Caco-2 (cell line): ENCODE measurements at regions not wholly inside any gene's neighbourhood (a gene's known extent, or its start where the extent isn't known, plus 50 kb on each side); places are given as distances from the start of the nearest gene placed in this dataset.
A peak's percentile ranks its signal among the peaks of the same experiment; 100 is the strongest.

Source experiments
- BruUV-seq: library from RNA; stranded (reverse); fragments of 400-500 nt; replicated peaks from 2 replicates; lab custom pipeline; 2021; lab: Mats Ljungman, UMichigan
- CTCF ChIA-PET: fragments of 300-600 bp; sonication (Branson Sonifier 250); formaldehyde crosslinking; loops from one replicate; lab custom pipeline; 2022; ENCODE audit warnings: antibody characterized with exemption; lab: Charles Lee
- POLR2A ChIA-PET: fragments of 300-600 bp; sonication (Branson Sonifier 250); formaldehyde crosslinking; loops from one replicate; lab custom pipeline; 2022; ENCODE audit warnings: antibody characterized with exemption; lab: Charles Lee
- DNase-seq, 2 experiments: peaks; one replicate each; pipeline versions ENCODE4 v3.0.0 to v3.0.0-alpha.2; 2020 to 2022
- H3K27me3 ChIP-seq: replicated peaks from 2 replicates; pipeline ENCODE4 v1.6.0; 2011; ENCODE audit warnings: low read length; ENCODE audit not compliant: control insufficient read depth, insufficient read depth
- H3K36me3 ChIP-seq: 2 replicates; pipeline ENCODE4 v1.5.1; 2011; ENCODE audit warnings: low read length; ENCODE audit not compliant: control insufficient read depth, insufficient read depth
- H3K4me1 ChIP-seq: fragments of 250-450 bp; sonication (Bioruptor Pico); 2 replicates; pipeline ENCODE4 v1.5.1; 2020; ENCODE audit warnings: mild to moderate bottlenecking
- H3K4me3 ChIP-seq: 2 replicates; pipeline ENCODE4 v1.5.1; 2011; ENCODE audit warnings: low read depth, mild to moderate bottlenecking, control low read depth, low read length
- H3K9me3 ChIP-seq: fragments of 250-450 bp; sonication (Bioruptor Pico); 2 replicates; pipeline ENCODE4 v1.5.1; 2020; ENCODE audit warnings: mild to moderate bottlenecking, moderate library complexity
- H3K27ac Mint-ChIP-seq: one replicate; pipeline ENCODE4 v1.8.0; 2022; ENCODE audit warnings: mixed read lengths; ENCODE audit not compliant: unreplicated experiment
- H3K27me3 Mint-ChIP-seq: one replicate; pipeline ENCODE4 v1.8.0; 2022; ENCODE audit warnings: mixed read lengths; ENCODE audit not compliant: insufficient read depth, unreplicated experiment
- H3K36me3 Mint-ChIP-seq: one replicate; pipeline ENCODE4 v1.8.0; 2022; ENCODE audit warnings: mild to moderate bottlenecking, mixed read lengths; ENCODE audit not compliant: insufficient read depth, unreplicated experiment
- H3K4me1 Mint-ChIP-seq: one replicate; pipeline ENCODE4 v1.8.0; 2022; ENCODE audit warnings: low read depth, mixed read lengths; ENCODE audit not compliant: unreplicated experiment
- H3K4me3 Mint-ChIP-seq: one replicate; pipeline ENCODE4 v1.8.0; 2022; ENCODE audit warnings: mild to moderate bottlenecking, moderate library complexity, mixed read lengths; ENCODE audit not compliant: unreplicated experiment
- H3K9me3 Mint-ChIP-seq: one replicate; pipeline ENCODE4 v1.8.0; 2022; ENCODE audit warnings: mixed read lengths; ENCODE audit not compliant: unreplicated experiment
- CTCF ChIP-seq, 2 experiments: fragments of 200-600 bp in 1 of 2; IDR thresholded peaks; 1 replicate in 1 of 2; 2 replicates in 1 of 2; pipeline versions ENCODE4 v1.5.1 to v1.8.0; 2011 to 2022; ENCODE audit warnings: antibody characterized with exemption in 1 of 2, control low read depth in 1 of 2, inconsistent platforms in 1 of 2, low read depth in 1 of 2, low read length in 1 of 2, mild to moderate bottlenecking in 1 of 2, moderate library complexity in 1 of 2; ENCODE audit not compliant: insufficient read depth in 1 of 2, severe bottlenecking in 1 of 2, unreplicated experiment in 1 of 2
- intact Hi-C: fragments of 100-400 bp; cut with micrococcal nuclease; formaldehyde crosslinking; loops from one replicate; pipeline ENCODE4 v1.10.0; 2022; ENCODE audit not compliant: unreplicated experiment

DNA sequence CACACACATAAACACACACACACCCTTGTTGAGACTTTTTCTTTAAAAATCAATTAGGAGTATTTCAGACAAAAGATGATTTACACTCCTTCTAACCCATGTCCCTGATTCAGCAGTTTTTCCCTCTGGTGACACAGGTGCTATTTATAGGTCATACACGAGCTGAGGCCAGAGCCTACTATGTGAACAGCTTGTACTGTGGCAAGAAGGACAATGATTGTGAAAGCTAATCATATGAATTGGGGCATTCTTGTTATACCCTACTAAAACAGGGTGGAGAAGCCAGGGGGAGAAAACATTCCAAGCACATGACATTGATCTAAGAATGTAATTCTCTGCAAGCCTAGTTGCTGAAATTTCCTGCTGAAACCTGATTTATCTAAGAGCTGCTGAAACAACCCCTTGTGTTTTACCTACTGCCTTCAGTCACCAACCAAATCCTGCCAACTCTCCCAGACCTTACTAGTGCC is 60.3 kb downstream of the XCL1 start:
- peaks cover 8% of the 10 kb centered on the region; the same call in 1 of the 2 replicates for H3K4me1 ChIP-seq
- no TSS peak for BruUV-seq
- no peaks in the 10 kb centered on the region for H3K36me3 Mint-ChIP-seq
- POLR2A ChIA-PET = no interaction called here
- H3K9me3 Mint-ChIP-seq = no peaks in the 10 kb centered on the region
- no peak overlapping the region for H3K4me3 ChIP-seq
- no peaks in the 10 kb centered on the region for H3K9me3 ChIP-seq
- no peak overlapping the region for H3K27ac Mint-ChIP-seq
- H3K36me3 ChIP-seq = no peaks in the 10 kb centered on the region
- no peaks in the 10 kb centered on the region for H3K27me3 ChIP-seq
- H3K4me3 Mint-ChIP-seq = no peak overlapping the region
- H3K27me3 Mint-ChIP-seq = no peaks in the 10 kb centered on the region
- CTCF ChIA-PET = interaction anchor here (1.0 to 1.8 kb wide), 2 partner anchors 11 to 33 kb away, joined by 3 to 9 read pairs; no protein-coding TSS in a partner anchor
- intact Hi-C loops = loop anchor here (2.0 to 10.0 kb wide), 3 partner anchors 164 to 468 kb away; partner anchors contain the start of gene ATP1B1
- H3K4me1 Mint-ChIP-seq = peaks cover 19% of the 10 kb centered on the region
- DNase-seq = peak in 1 of 2 experiments; percentile 11
- TF ChIP-seq CTCF (IDR thresholded peaks at IDR 0.05; ENCODE audit: insufficient read depth in 1 of 2, low read depth in 1 of 2, low read length in 1 of 2, severe bottlenecking in 1 of 2, unreplicated experiment in 1 of 2) = no peak

GRCh38 chr1:168637350-168637991 is 61.1 kb downstream of the XCL1 start:
- peaks cover 8% of the 10 kb centered on the region; the same call in 1 of the 2 replicates for H3K4me1 ChIP-seq
- ChIA-PET POLR2A (no interaction called here), CTCF (interaction anchor here (1.0 to 1.8 kb wide), 3 partner anchors 12 to 34 kb away, joined by 3 to 9 read pairs (median 3); no protein-coding TSS in a partner anchor)
- no TSS peak for BruUV-seq
- DNase-seq = peak in 1 of 2 experiments; percentile 19
- no peaks in the 10 kb centered on the region for H3K27me3 ChIP-seq
- intact Hi-C loops = loop anchor here (2.0 to 10.0 kb wide), 3 partner anchors 163 to 467 kb away; partner anchors contain the start of gene ATP1B1
- Mint-ChIP-seq H3K4me3 (no peak overlapping the region), H3K4me1 (peaks cover 15% of the 10 kb centered on the region), H3K27ac (no peak overlapping the region), H3K36me3 (no peaks in the 10 kb centered on the region), H3K27me3 (no peaks in the 10 kb centered on the region), H3K9me3 (no peaks in the 10 kb centered on the region)
- no peak overlapping the region for H3K4me3 ChIP-seq
- no peaks in the 10 kb centered on the region for H3K9me3 ChIP-seq
- peak; percentile 34 to 52 for TF ChIP-seq CTCF (IDR thresholded peaks at IDR 0.05; ENCODE audit: insufficient read depth in 1 of 2, low read depth in 1 of 2, low read length in 1 of 2, severe bottlenecking in 1 of 2, unreplicated experiment in 1 of 2)
- no peaks in the 10 kb centered on the region for H3K36me3 ChIP-seq

- peaks cover 15% of the 10 kb centered on the region for H3K4me1 Mint-ChIP-seq
- Histone ChIP-seq H3K27me3 (no peaks in the 10 kb centered on the region), H3K4me3 (no peak overlapping the region), H3K9me3 (no peaks in the 10 kb centered on the region), H3K36me3 (no peaks in the 10 kb centered on the region), H3K4me1 (peaks cover 8% of the 10 kb centered on the region; the same call in 1 of the 2 replicates)
- CTCF ChIA-PET = interaction anchor here (0.6 kb wide), 1 partner anchor 36 kb away, joined by 4 read pairs; no protein-coding TSS in a partner anchor
- no peaks in the 10 kb centered on the region for H3K36me3 Mint-ChIP-seq
- intact Hi-C loops = loop anchor here (5.0 to 10.0 kb wide), 2 partner anchors 268 to 466 kb away; partner anchors contain the start of gene ATP1B1
- BruUV-seq = no TSS peak
- no peak overlapping the region for H3K27ac Mint-ChIP-seq
- POLR2A ChIA-PET = no interaction called here
- H3K27me3 Mint-ChIP-seq = no peaks in the 10 kb centered on the region
- H3K9me3 Mint-ChIP-seq = no peaks in the 10 kb centered on the region
- no peak for DNase-seq
- TF ChIP-seq CTCF (IDR thresholded peaks at IDR 0.05; ENCODE audit: insufficient read depth in 1 of 2, low read depth in 1 of 2, low read length in 1 of 2, severe bottlenecking in 1 of 2, unreplicated experiment in 1 of 2) = no peak
- no peak overlapping the region for H3K4me3 Mint-ChIP-seq
Observed at GRCh38 chr1:168638884-168639283, 62.5 kb downstream of the XCL1 start.
